K562 (cell line): ENCODE measurements at regions not wholly inside any gene's neighbourhood (a gene's known extent, or its start where the extent isn't known, plus 50 kb on each side); places are given as distances from the start of the nearest gene placed in this dataset.

Source experiments
- ELF4 ChIP-seq: fragments of 450-650 bp; formaldehyde crosslinking; IDR thresholded peaks from 2 replicates; pipeline ENCODE4 v1.4.0; 2022; ENCODE audit warnings: missing genetic modification characterization
- KAT7 ChIP-seq: sonication (generic); formaldehyde crosslinking; IDR thresholded peaks from 2 replicates; pipeline ENCODE4 v1.8.0; 2022; ENCODE audit warnings: missing genetic modification reagents, mild to moderate bottlenecking, borderline replicate concordance
- POLR2A ChIP-seq: fragments of 450-650 bp; conservative IDR thresholded peaks from 2 replicates; pipeline ENCODE4 v1.6.1; 2016
- SMARCB1 ChIP-seq: IDR thresholded peaks from 2 replicates; pipeline ENCODE4 v1.6.1; 2011; ENCODE audit warnings: improper control_type of control experiment, low read depth; ENCODE audit not compliant: insufficient read length
- ZNF24 ChIP-seq: fragments of 450-650 bp; IDR thresholded peaks from 2 replicates; pipeline ENCODE4 v1.6.1; 2016
- TF ChIP-seq, protein P1 (sequence below): conservative IDR thresholded peaks from 2 replicates; pipeline ENCODE4 v1.6.1; 2011; ENCODE audit warnings: low read depth, mild to moderate bottlenecking, low read length; ENCODE audit not compliant: control insufficient read depth

DNA sequence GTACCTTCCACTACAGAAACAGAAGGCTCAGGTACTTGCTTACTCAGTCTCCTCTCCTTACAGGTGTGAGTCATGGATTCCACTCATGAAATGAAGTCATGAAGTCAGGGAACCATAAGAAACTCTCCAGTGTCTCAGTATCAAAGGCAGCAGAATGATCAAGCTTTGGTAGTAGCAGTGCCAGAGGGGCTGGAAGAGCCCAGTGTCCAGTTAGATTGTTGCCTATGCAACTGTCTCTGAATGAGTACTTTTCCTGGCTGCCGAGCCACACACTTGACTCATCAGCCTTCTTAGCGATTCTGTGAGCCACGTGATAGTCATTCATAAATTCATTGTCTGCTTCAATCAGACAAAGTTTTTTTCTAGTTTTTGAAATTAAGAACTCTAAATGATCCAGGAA is 52.2 kb upstream of the DTNBP1 start:
- TF ChIP-seq KAT7: no peak
- TF ChIP-seq SMARCB1: no peak
- TF ChIP-seq ZNF24: no peak
- TF ChIP-seq POLR2A: no peak
- no peak for TF ChIP-seq ELF4 (CRISPR knock-in tag)
- TF ChIP-seq, protein P1, sequence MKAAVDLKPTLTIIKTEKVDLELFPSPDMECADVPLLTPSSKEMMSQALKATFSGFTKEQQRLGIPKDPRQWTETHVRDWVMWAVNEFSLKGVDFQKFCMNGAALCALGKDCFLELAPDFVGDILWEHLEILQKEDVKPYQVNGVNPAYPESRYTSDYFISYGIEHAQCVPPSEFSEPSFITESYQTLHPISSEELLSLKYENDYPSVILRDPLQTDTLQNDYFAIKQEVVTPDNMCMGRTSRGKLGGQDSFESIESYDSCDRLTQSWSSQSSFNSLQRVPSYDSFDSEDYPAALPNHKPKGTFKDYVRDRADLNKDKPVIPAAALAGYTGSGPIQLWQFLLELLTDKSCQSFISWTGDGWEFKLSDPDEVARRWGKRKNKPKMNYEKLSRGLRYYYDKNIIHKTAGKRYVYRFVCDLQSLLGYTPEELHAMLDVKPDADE: no peak
